Erythroblast (primary cell): ENCODE measurements at regions not wholly inside any gene's neighbourhood (a gene's known extent, or its start where the extent isn't known, plus 50 kb on each side); places are given as distances from the start of the nearest gene placed in this dataset.

Experiments
- GATA1 ChIP-seq: IDR thresholded peaks from 2 replicates; pipeline ENCODE4 v1.6.1; 2011; ENCODE audit warnings: low read depth, mild to moderate bottlenecking, control low read depth, low read length, moderate library complexity
- POLR2A ChIP-seq: IDR thresholded peaks from 2 replicates; pipeline ENCODE4 v1.6.1; 2011; ENCODE audit warnings: mild to moderate bottlenecking, low read length

GRCh38 chr12:60704171-60704914 is 1108.5 kb downstream of the SLC16A7 start:
- no peak for TF ChIP-seq POLR2A
- TF ChIP-seq GATA1 = no peak
